GM13977 (cell line): ENCODE measurements at regions not wholly inside any gene's neighbourhood (a gene's known extent, or its start where the extent isn't known, plus 50 kb on each side); places are given as distances from the start of the nearest gene placed in this dataset.

Experiments used
- DNase-seq: peaks from one replicate; pipeline ENCODE4 v3.0.0; 2012; ENCODE audit warnings: low spot score
- CTCF ChIP-seq: IDR thresholded peaks from 2 replicates; pipeline ENCODE4 v1.5.1; 2012; ENCODE audit warnings: mild to moderate bottlenecking, control low read depth; ENCODE audit not compliant: insufficient read depth; ENCODE audit errors: extremely low read depth, missing control alignments
- in situ Hi-C: fragments of 300-500 bp; cut with MboI; formaldehyde crosslinking; loops from one replicate; pipeline ENCODE4 v1.12.0; 2022; ENCODE audit warnings: low sequenced_read_pairs, low pct_unique_long_range_greater_than_20kb, mixed read lengths, inconsistent platforms; ENCODE audit not compliant: unreplicated experiment

GRCh38 chr18:30072609-30073385, 969.7 kb downstream of the DSC3 start:
- no peak for TF ChIP-seq CTCF
- in situ Hi-C loops, result no loop called here
- no peak for DNase-seq

GRCh38 chr18:30066288-30066687, 976.3 kb downstream of the DSC3 start:
- TF ChIP-seq CTCF, result no peak
- in situ Hi-C loops, result no loop called here
- DNase-seq, result no peak

- no peak for TF ChIP-seq CTCF
- DNase-seq, result no peak
- in situ Hi-C loops, result no loop called here
These were observed 985.1 kb downstream of the DSC3 start for GRCh38 chr18:30057398-30057797.

GRCh38 chr18:30056528-30056927, 986.0 kb downstream of the DSC3 start:
- TF ChIP-seq CTCF, result no peak
- in situ Hi-C loops, result no loop called here
- DNase-seq, result no peak

- no peak for DNase-seq
- TF ChIP-seq CTCF, result no peak
- in situ Hi-C loops, result no loop called here
These were observed 998.0 kb downstream of the DSC3 start for GRCh38 chr18:30044496-30044895.

- in situ Hi-C loops, result no loop called here
- TF ChIP-seq CTCF, result no peak
- no peak for DNase-seq
These were observed 1003.3 kb downstream of the DSC3 start for GRCh38 chr18:30039201-30039600.
